Thoracic aorta (tissue), 2 donors: ENCODE measurements at regions not wholly inside any gene's neighbourhood (a gene's known extent, or its start where the extent isn't known, plus 50 kb on each side); places are given as distances from the start of the nearest gene placed in this dataset.

Experiments
- ATAC-seq: fragments of 150-250 bp; one replicate; pipeline ENCODE4 v1.8.0; 2017; ENCODE audit warnings: low read depth; ENCODE audit not compliant: insufficient number of reproducible peaks, low FRiP score
- DNase-seq: peaks from one replicate; pipeline ENCODE4 v3.0.0-alpha.2; 2020; ENCODE audit warnings: low spot score
- H3K27ac ChIP-seq, 2 donors: fragments of 200-600 bp; sonication (generic); 1 replicate in 1 of 2; 2 replicates in 1 of 2; pipeline ENCODE4 v1.5.1; 2016; ENCODE audit warnings: mild to moderate bottlenecking in 2 of 2, moderate library complexity in 2 of 2
- H3K27me3 ChIP-seq: fragments of 200-600 bp; sonication (generic); replicated peaks from 2 replicates; pipeline ENCODE4 v1.6.0; 2016; ENCODE audit warnings: mild to moderate bottlenecking; ENCODE audit not compliant: insufficient read depth
- H3K36me3 ChIP-seq: fragments of 200-600 bp; sonication (generic); one replicate; pipeline ENCODE4 v1.5.1; 2016
- H3K4me1 ChIP-seq, 2 donors: fragments of 200-600 bp; sonication (generic); 1 replicate in 1 of 2; 2 replicates in 1 of 2; pipeline versions ENCODE4 v1.5.1 to v1.6.0; 2016; ENCODE audit warnings: low read depth in 2 of 2, mild to moderate bottlenecking in 1 of 2; ENCODE audit not compliant: control insufficient read depth in 1 of 2
- H3K4me3 ChIP-seq: fragments of 200-600 bp; sonication (generic); 2 replicates; pipeline ENCODE4 v1.5.1; 2016; ENCODE audit warnings: mild to moderate bottlenecking
- H3K9me3 ChIP-seq: fragments of 200-600 bp; sonication (generic); 2 replicates; pipeline ENCODE4 v1.5.1; 2016
- TF ChIP-seq, protein P1 (sequence below): fragments of 200-600 bp; sonication (generic); IDR thresholded peaks from one replicate; pipeline ENCODE4 v1.5.1; 2019; ENCODE audit warnings: antibody characterized with exemption

DNA sequence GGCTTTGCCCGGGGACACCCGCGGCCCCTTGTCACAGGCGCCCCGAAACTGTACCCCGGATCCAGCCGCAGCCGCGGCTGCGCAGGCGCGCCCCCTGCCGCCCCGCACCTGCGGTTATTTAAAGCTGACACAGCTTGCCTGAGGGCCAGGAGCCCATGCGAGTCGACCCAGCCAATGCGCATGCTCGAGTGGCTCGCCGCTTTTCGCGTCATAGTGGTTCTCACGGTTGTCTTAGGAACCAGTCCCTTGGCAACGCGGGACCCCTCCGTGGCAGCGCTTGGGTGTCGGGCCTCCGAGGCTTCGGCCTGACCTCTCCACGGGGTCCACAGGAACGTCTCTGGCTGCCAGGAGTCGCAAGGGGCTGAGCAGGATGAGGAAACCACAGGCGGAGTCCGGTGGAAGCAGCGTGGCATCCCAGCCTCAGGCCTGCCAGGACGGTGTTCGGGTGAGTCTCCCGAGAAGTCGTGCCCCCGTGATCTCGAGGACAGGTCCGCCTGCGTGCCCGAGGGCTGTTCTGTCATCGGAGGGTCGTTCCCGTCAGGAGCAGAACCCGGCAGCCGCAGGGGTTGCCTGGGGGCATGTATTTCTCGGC, 716.9 kb downstream of the KCNJ18 start:
- no peaks in the 10 kb centered on the region for H3K4me1 ChIP-seq
- H3K4me3 ChIP-seq, result no peak overlapping the region
- ATAC-seq (no peak), DNase-seq (no peak)
- no peak overlapping the region for H3K27ac ChIP-seq
- H3K27me3 ChIP-seq, result no peaks in the 10 kb centered on the region
- TF ChIP-seq, protein P1, sequence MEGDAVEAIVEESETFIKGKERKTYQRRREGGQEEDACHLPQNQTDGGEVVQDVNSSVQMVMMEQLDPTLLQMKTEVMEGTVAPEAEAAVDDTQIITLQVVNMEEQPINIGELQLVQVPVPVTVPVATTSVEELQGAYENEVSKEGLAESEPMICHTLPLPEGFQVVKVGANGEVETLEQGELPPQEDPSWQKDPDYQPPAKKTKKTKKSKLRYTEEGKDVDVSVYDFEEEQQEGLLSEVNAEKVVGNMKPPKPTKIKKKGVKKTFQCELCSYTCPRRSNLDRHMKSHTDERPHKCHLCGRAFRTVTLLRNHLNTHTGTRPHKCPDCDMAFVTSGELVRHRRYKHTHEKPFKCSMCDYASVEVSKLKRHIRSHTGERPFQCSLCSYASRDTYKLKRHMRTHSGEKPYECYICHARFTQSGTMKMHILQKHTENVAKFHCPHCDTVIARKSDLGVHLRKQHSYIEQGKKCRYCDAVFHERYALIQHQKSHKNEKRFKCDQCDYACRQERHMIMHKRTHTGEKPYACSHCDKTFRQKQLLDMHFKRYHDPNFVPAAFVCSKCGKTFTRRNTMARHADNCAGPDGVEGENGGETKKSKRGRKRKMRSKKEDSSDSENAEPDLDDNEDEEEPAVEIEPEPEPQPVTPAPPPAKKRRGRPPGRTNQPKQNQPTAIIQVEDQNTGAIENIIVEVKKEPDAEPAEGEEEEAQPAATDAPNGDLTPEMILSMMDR, result no peak
- H3K36me3 ChIP-seq, result no peaks in the 10 kb centered on the region
- no peaks in the 10 kb centered on the region for H3K9me3 ChIP-seq

DNA sequence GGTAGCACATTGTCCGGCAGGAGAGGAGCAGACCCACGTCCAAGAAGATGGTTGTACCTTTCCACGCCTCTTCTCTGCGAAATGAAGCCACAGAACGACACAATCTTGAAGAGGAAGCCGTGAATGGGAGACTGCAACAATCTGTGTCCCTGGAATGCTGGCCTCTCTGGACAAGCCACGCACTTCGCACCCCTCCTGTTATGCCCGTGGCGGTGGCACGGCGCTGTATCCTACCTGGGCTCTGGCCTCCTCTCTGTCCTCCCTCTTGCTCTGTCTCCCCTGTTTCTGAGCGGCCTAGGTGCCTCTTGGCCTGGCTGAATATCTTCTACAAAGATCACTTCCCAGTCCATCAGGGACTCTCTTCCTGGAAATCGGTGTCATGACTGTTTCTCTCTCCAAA, 717.8 kb downstream of the KCNJ18 start:
- no peaks in the 10 kb centered on the region for H3K36me3 ChIP-seq
- H3K4me1 ChIP-seq, result no peaks in the 10 kb centered on the region
- no peak overlapping the region for H3K4me3 ChIP-seq
- TF ChIP-seq, protein P1, result no peak
- H3K9me3 ChIP-seq, result no peaks in the 10 kb centered on the region
- H3K27me3 ChIP-seq, result no peaks in the 10 kb centered on the region
- H3K27ac ChIP-seq, result no peak overlapping the region
- DNase-seq (no peak), ATAC-seq (no peak)

DNA sequence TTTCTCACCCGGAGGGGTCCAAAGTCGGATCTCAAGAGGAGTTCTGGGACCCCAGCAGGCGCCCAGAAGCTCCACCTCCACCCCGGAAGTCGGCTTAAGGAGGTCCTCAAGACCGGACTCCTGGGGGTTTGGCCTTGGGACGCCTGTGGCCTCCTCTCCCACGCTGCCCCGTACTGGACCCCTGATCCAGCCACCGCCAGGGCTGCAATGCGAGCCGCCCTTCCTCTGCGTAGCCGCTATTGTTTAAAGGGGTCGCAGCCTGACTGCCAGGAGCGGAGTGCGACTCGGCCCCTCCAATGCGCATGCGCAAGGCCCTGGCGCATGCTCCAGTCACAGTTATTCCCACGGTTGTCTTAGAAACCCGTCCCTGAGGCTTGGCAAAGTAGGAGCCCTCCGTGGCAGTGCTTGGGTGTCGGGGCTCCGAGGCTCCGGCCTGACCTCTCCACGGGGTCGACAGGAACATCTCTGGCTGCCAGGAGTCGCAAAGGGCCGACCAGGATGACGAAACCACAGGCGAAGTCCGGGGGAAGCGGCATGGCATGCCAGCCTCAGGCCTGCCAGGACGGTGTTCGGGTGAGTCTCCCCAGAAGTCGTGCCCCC, 719.0 kb downstream of the KCNJ18 start:
- no peaks in the 10 kb centered on the region for H3K9me3 ChIP-seq
- no peak for DNase-seq
- no peaks in the 10 kb centered on the region for H3K36me3 ChIP-seq
- ATAC-seq, result no peak
- no peaks in the 10 kb centered on the region for H3K4me1 ChIP-seq
- H3K4me3 ChIP-seq, result no peak overlapping the region
- H3K27me3 ChIP-seq, result no peaks in the 10 kb centered on the region
- TF ChIP-seq, protein P1, result no peak
- no peak overlapping the region for H3K27ac ChIP-seq

DNA sequence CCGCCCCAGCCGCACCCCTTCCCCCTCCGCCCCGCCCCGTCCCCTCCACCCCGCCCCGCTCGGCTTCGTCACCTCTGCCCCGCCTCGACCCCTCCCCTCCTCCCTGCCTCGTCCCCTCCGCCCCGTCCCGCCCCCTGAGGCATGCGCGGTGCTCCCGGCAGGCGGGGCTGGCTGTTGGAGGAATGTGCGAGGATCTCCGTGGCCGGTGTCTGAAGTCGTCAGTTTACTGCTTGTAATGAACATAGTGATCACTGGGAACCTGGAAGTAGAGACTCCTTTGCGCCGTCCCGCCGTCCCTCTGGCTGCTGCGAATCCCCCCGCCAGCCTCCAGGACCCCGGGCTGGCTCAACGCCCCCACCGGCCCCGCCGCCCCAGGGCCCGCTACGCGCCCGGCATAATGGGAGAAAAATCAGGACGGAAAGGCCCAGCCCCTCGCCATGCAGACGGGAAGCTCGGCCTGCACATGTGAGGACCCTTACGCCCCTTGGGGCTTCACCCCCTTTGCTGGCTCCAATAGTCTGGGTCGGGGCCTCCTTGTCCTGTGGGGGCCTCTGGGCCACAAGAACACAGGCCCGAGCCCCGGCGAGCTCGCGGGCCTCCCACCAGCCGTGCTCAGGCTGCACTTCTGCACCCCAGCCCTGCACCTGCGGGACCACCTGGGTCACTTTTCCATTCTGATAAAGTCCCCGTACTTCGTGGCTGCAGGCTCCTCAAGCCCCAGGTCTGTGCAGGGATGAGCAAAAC, 743.1 kb downstream of the KCNJ18 start:
- TF ChIP-seq, protein P1, result no peak
- DNase-seq, result no peak
- H3K9me3 ChIP-seq, result no peaks in the 10 kb centered on the region

DNA sequence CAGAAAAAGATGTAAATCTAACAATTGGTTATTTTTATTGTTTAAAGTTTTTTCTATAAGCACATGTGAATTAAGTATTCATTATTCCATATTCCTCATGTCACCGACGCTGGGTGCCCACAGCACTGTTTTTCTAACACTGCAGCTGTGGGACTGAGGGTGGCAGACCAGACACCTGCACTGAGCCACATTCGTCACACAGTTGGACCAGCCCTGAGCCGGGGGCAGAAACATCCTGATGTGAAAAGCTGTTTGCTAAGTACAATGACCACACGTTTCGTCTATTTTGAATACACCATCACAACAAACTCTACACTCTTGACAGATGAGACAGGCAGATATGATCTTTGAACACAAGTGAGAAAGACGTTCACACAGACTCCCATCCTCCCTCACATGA, 749.5 kb downstream of the KCNJ18 start:
- Histone ChIP-seq H3K9me3 (no peaks in the 10 kb centered on the region), H3K4me1 (no peaks in the 10 kb centered on the region), H3K4me3 (no peak overlapping the region), H3K36me3 (no peaks in the 10 kb centered on the region), H3K27me3 (no peaks in the 10 kb centered on the region), H3K27ac (no peak overlapping the region)
- TF ChIP-seq, protein P1, result no peak
- DNase-seq (no peak), ATAC-seq (no peak)

More for the DNA sequence above, 743.1 kb downstream of the KCNJ18 start:
- no peaks in the 10 kb centered on the region for H3K36me3 ChIP-seq
- no peaks in the 10 kb centered on the region for H3K27me3 ChIP-seq
- no peaks in the 10 kb centered on the region for H3K4me1 ChIP-seq
- no peak overlapping the region for H3K4me3 ChIP-seq
- H3K27ac ChIP-seq, result no peak overlapping the region
- ATAC-seq, result no peak
